ENCODE measurements at regions not wholly inside any gene's neighbourhood (a gene's known extent, or its start where the extent isn't known, plus 50 kb on each side); places are given as distances from the start of the nearest gene placed in this dataset.

- Histone ChIP-seq H3K36me3 (replicated peaks in 1 of 2) (no peaks in the 10 kb centered on the region), H3K4me1 (replicated peaks in 1 of 2) (no peaks in the 10 kb centered on the region), H3K4me3 (no peak overlapping the region), H3K27me3 (no peaks in the 10 kb centered on the region), H3K27ac (no peak overlapping the region), H3K9me3 (replicated peaks in 1 of 3) (no peaks in the 10 kb centered on the region)
- 83 to 99% (median 97%) methylated on average over 4 to 5 of the region's 5 CpGs for WGBS, 4 donors
- no peak for DNase-seq
- intact Hi-C loops (cut with DNase I) = no loop called here
- no peak for TF ChIP-seq POLR2A (IDR thresholded peaks at IDR 0.05)
- TF ChIP-seq, protein P1, sequence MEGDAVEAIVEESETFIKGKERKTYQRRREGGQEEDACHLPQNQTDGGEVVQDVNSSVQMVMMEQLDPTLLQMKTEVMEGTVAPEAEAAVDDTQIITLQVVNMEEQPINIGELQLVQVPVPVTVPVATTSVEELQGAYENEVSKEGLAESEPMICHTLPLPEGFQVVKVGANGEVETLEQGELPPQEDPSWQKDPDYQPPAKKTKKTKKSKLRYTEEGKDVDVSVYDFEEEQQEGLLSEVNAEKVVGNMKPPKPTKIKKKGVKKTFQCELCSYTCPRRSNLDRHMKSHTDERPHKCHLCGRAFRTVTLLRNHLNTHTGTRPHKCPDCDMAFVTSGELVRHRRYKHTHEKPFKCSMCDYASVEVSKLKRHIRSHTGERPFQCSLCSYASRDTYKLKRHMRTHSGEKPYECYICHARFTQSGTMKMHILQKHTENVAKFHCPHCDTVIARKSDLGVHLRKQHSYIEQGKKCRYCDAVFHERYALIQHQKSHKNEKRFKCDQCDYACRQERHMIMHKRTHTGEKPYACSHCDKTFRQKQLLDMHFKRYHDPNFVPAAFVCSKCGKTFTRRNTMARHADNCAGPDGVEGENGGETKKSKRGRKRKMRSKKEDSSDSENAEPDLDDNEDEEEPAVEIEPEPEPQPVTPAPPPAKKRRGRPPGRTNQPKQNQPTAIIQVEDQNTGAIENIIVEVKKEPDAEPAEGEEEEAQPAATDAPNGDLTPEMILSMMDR (IDR thresholded peaks at IDR 0.05) = no peak
These were observed 300.6 kb upstream of the C11orf87 start for GRCh38 chr11:109121173-109121932.

GRCh38 chr11:109123816-109124787 is 297.9 kb upstream of the C11orf87 start:
- no peak for DNase-seq
- intact Hi-C loops (cut with DNase I) = no loop called here
- TF ChIP-seq, protein P1 (IDR thresholded peaks at IDR 0.05) = no peak
- TF ChIP-seq POLR2A (IDR thresholded peaks at IDR 0.05) = no peak
- Histone ChIP-seq H3K9me3 (replicated peaks in 1 of 3) (no peaks in the 10 kb centered on the region), H3K36me3 (replicated peaks in 1 of 2) (no peaks in the 10 kb centered on the region), H3K4me1 (replicated peaks in 1 of 2) (no peaks in the 10 kb centered on the region), H3K27me3 (no peaks in the 10 kb centered on the region), H3K27ac (no peak overlapping the region), H3K4me3 (no peak overlapping the region)
- 77 to 78% (median 78%) methylated on average over 11 of the region's 11 CpGs for WGBS, 4 donors

GRCh38 chr11:109130910-109131309 is 291.1 kb upstream of the C11orf87 start:
- Histone ChIP-seq H3K36me3 (replicated peaks in 1 of 2) (no peaks in the 10 kb centered on the region), H3K9me3 (replicated peaks in 1 of 3) (no peaks in the 10 kb centered on the region), H3K4me1 (replicated peaks in 1 of 2) (no peaks in the 10 kb centered on the region), H3K27me3 (no peaks in the 10 kb centered on the region), H3K4me3 (no peak overlapping the region), H3K27ac (no peak overlapping the region)
- intact Hi-C loops (cut with DNase I) = no loop called here
- TF ChIP-seq, protein P1 (IDR thresholded peaks at IDR 0.05) = no peak
- no peak for TF ChIP-seq POLR2A (IDR thresholded peaks at IDR 0.05)
- WGBS, 4 donors = 54 to 67% (median 65%) methylated on average over 1 of the region's 1 CpG
- no peak for DNase-seq

DNA sequence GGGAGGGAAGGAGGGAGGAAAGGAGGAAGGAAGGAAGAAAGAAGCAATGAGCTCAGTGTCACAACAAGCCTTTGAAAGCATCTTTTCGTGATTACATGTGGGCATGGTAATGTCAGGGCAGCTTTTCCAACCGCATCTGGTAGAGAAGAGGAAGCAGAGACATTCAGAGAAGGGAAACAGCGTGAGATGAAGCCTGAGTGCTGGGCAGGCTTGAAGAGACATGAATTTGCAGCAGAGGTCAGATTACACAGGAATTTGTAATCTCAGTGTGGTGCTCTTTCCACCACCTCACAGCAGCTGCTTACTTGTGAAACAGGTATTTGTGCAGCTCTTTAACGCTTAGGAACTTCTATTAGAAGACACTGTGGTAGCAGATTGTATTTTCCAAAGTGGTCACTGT is 289.5 kb upstream of the C11orf87 start:
- WGBS, 4 donors = 59 to 69% (median 67%) methylated on average over 4 of the region's 4 CpGs
- Histone ChIP-seq H3K27me3 (no peaks in the 10 kb centered on the region), H3K4me3 (no peak overlapping the region), H3K4me1 (replicated peaks in 1 of 2) (no peaks in the 10 kb centered on the region), H3K27ac (no peak overlapping the region), H3K9me3 (replicated peaks in 1 of 3) (no peaks in the 10 kb centered on the region), H3K36me3 (replicated peaks in 1 of 2) (no peaks in the 10 kb centered on the region)
- TF ChIP-seq, protein P1 (IDR thresholded peaks at IDR 0.05) = no peak
- no peak for TF ChIP-seq POLR2A (IDR thresholded peaks at IDR 0.05)
- no peak for DNase-seq
- intact Hi-C loops (cut with DNase I) = no loop called here

Measured in adrenal gland (tissue), 9 donors.